ENCODE measurements at regions not wholly inside any gene's neighbourhood (a gene's known extent, or its start where the extent isn't known, plus 50 kb on each side); places are given as distances from the start of the nearest gene placed in this dataset.

GRCh38 chr10:78627254-78627795 is 441.4 kb upstream of the ZMIZ1 start:
- in situ Hi-C loops (cut with MboI; ENCODE audit: low sequenced_read_pairs in 4 of 4) = loop anchor here in 1 of 4 donors (25.0 kb wide), 1 partner anchor 565 kb away; no protein-coding TSS in a partner anchor
- DNase-seq (no peak), ATAC-seq (no peak)
- no peak overlapping the region for H3K4me3 ChIP-seq
- no peak for TF ChIP-seq POLR2A (IDR thresholded peaks at IDR 0.05)
- no peak for TF ChIP-seq CTCF (IDR thresholded peaks at IDR 0.05 in 4 of 5, conservative IDR thresholded peaks at IDR 0.05 in 1 of 5)
- H3K4me1 ChIP-seq = no peaks in the 10 kb centered on the region
- no peaks in the 10 kb centered on the region for H3K27me3 ChIP-seq
- H3K27ac ChIP-seq = no peak overlapping the region
- no peaks in the 10 kb centered on the region for H3K9me3 ChIP-seq
- no peaks in the 10 kb centered on the region for H3K36me3 ChIP-seq
- intact Hi-C loops (cut with DNase I; ENCODE audit: low total_unique reads) = no loop called here

GRCh38 chr10:78628976-78629375 is 439.8 kb upstream of the ZMIZ1 start:
- intact Hi-C loops (cut with DNase I; ENCODE audit: low total_unique reads) = no loop called here
- no peaks in the 10 kb centered on the region for H3K4me1 ChIP-seq
- ATAC-seq = no peak
- in situ Hi-C loops (cut with MboI; ENCODE audit: low sequenced_read_pairs in 4 of 4) = loop anchor here in 1 of 4 donors (25.0 kb wide), 1 partner anchor 567 kb away; no protein-coding TSS in a partner anchor
- no peak overlapping the region for H3K4me3 ChIP-seq
- H3K36me3 ChIP-seq = no peaks in the 10 kb centered on the region
- H3K9me3 ChIP-seq = no peaks in the 10 kb centered on the region
- no peaks in the 10 kb centered on the region for H3K27me3 ChIP-seq
- TF ChIP-seq CTCF (IDR thresholded peaks at IDR 0.05 in 4 of 5, conservative IDR thresholded peaks at IDR 0.05 in 1 of 5) = no peak
- TF ChIP-seq POLR2A (IDR thresholded peaks at IDR 0.05) = no peak
- DNase-seq = no peak
- H3K27ac ChIP-seq = no peak overlapping the region

- Histone ChIP-seq H3K4me3 (no peak overlapping the region), H3K27me3 (no peaks in the 10 kb centered on the region), H3K4me1 (no peaks in the 10 kb centered on the region), H3K36me3 (no peaks in the 10 kb centered on the region), H3K27ac (no peak overlapping the region), H3K9me3 (no peaks in the 10 kb centered on the region)
- intact Hi-C loops (cut with DNase I; ENCODE audit: low total_unique reads) = no loop called here
- DNase-seq (no peak), ATAC-seq (no peak)
- TF ChIP-seq CTCF (IDR thresholded peaks at IDR 0.05 in 4 of 5, conservative IDR thresholded peaks at IDR 0.05 in 1 of 5) (no peak), POLR2A (IDR thresholded peaks at IDR 0.05) (no peak)
- in situ Hi-C loops (cut with MboI; ENCODE audit: low sequenced_read_pairs in 4 of 4) = loop anchor here in 1 of 4 donors (25.0 kb wide), 1 partner anchor 567 kb away; no protein-coding TSS in a partner anchor
Measured at GRCh38 chr10:78629773-78630172, 439.0 kb upstream of the ZMIZ1 start.

GRCh38 chr10:78630944-78631838 is 437.6 kb upstream of the ZMIZ1 start:
- TF ChIP-seq POLR2A (IDR thresholded peaks at IDR 0.05) (no peak), CTCF (IDR thresholded peaks at IDR 0.05 in 4 of 5, conservative IDR thresholded peaks at IDR 0.05 in 1 of 5) (no peak)
- DNase-seq = no peak
- Histone ChIP-seq H3K4me3 (no peak overlapping the region), H3K4me1 (no peaks in the 10 kb centered on the region), H3K27ac (peak overlapping the region in 3 of 4 donors; percentile 4 to 43 (median 34)), H3K27me3 (no peaks in the 10 kb centered on the region), H3K36me3 (no peaks in the 10 kb centered on the region), H3K9me3 (no peaks in the 10 kb centered on the region)
- intact Hi-C loops (cut with DNase I; ENCODE audit: low total_unique reads) = no loop called here
- in situ Hi-C loops (cut with MboI; ENCODE audit: low sequenced_read_pairs in 4 of 4) = loop anchor here in 1 of 4 donors (25.0 kb wide), 1 partner anchor 569 kb away; no protein-coding TSS in a partner anchor
- peak; percentile 46 to 47 for ATAC-seq

Data from gastrocnemius medialis (tissue), 4 donors.